Stimulated activated naive CD4-positive, alpha-beta T cell (primary cell): ENCODE measurements at regions not wholly inside any gene's neighbourhood (a gene's known extent, or its start where the extent isn't known, plus 50 kb on each side); places are given as distances from the start of the nearest gene placed in this dataset.
A peak's percentile ranks its signal among the peaks of the same experiment; 100 is the strongest.
"Not testable (repeated sequence)": the region's sequence is repeated elsewhere in the genome, so short reads cannot be mapped to it uniquely, and the experiment has no call there.

Experiments used
- DNase-seq, 6 experiments: peaks; one replicate each; lab custom pipeline; 2025; lab: John Stamatoyannopoulos, UW

DNA sequence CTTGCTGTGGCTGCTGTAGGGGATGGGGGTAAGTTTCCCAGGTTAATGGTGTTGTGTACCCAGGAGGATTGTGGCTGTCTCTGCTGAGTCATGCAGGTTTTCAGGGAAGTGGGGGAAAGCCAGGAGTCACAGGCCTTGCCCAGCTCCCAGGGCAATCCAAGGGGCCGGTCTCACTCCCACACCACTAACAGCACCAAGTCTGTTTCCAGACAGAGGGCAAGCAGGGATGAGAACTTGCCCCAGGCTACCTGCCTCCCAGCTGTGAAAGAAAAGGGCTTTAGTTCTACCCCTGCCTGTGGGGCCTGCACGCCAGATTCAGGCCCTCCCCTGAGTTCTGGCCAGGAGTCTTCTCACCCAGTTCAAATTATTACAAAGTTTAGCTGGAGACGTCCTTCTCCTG lies 579.8 kb upstream of the ST8SIA4 start:
- DNase-seq: no peak

GRCh38 chr5:101473483-101473882 lies 570.4 kb upstream of the ST8SIA4 start:
- no peak for DNase-seq

- DNase-seq: no peak
These were observed 558.4 kb upstream of the ST8SIA4 start for GRCh38 chr5:101461455-101461854.

DNA sequence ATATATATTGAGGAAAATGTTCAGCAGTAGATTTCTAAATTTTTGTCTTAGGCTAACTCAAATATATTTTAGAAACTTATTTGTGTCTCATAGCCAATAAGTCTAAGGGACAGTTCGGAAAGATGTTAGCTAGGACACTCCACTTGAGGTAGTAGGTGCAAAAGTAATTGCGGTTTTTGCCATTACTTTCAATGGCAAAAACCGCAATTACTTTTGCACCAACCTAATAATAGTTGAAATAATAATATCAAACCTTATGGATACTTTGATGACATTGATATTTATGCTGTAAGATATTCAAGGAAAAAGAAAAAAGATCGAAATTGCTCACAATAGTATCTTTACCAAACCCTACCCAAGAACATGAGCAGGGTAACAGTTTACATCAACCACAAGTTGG lies 555.5 kb upstream of the ST8SIA4 start:
- no peak for DNase-seq

GRCh38 chr5:101455851-101456250 lies 552.8 kb upstream of the ST8SIA4 start:
- no peak for DNase-seq

- no peak for DNase-seq
These were observed 552.0 kb upstream of the ST8SIA4 start for GRCh38 chr5:101455048-101455447.

DNA sequence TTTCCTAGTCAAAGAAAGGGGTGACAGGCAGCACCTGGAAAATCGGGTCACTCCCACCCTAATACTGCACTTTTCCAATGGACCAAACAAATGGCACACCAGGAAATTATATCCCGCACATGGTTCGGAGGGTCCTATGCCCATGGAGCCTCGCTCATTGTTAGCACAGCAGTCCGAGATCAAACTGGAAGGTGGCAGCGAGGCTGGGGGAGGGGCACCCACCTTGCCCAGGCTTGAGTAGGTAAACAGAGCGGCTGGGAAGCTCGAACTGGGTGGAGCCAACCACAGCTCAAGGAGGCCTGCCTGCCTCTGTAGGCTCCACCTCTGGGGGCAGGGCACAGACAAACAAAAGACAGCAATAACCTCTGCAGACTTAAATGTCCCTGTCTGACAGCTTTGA lies 539.2 kb upstream of the ST8SIA4 start:
- DNase-seq: not testable (repeated sequence)

DNA sequence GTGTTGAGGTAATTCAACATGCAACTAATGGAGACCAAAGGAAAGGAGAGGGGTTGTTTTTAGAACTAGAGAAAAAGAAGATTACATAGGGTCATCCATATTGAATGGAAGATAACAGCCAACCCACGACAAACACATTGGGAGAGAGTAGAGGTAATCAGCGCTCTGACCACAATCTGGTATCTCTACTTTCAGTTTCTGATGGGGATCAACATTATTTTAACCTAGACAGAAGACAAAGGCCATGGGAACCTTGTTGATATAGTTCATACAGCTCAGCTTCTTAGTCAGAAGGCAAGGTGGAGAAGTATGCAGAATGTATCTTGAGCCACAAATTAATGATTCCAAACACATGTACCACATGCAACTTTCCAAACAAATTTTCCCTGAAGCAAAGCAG lies 537.1 kb upstream of the ST8SIA4 start:
- no peak for DNase-seq

DNA sequence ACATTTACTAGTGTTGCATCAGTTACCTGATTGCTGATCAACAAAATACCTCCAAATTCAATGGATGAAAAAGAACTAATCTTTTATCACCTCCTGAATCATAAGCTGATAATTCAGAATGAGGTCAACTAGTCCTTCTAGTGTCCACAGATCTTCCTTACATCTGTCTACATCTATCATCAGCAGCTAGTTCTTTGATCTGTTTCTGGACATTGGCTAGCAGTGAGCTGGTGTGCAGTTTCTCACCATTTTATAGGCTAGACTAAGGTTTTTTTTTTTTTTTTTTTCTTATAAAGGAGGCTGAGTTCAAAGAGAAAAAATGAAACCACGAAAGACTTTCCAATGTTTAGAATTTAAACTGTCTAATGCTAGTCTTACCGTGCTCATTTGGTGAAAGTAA lies 534.3 kb upstream of the ST8SIA4 start:
- no peak for DNase-seq

- no peak for DNase-seq
These were observed 532.7 kb upstream of the ST8SIA4 start for GRCh38 chr5:101435768-101436167.

DNA sequence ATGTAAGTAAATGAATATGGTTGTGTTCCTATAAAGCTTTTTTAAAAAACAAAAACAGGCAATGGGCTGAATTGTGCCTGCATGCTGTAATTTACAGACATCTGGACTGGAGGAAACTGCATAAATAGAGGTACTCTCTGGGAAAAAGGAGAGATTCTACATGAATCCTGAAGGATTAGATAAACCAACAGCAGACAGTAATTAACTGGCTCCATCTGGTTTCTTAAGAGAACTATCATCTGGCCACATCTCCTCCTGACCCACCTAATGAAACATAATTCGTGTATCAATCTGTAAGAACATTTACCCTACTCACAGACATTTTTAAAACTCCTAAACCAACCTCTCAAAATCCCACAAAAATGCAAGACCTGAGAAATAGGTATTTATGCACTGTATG lies 528.1 kb upstream of the ST8SIA4 start:
- DNase-seq: no peak

DNA sequence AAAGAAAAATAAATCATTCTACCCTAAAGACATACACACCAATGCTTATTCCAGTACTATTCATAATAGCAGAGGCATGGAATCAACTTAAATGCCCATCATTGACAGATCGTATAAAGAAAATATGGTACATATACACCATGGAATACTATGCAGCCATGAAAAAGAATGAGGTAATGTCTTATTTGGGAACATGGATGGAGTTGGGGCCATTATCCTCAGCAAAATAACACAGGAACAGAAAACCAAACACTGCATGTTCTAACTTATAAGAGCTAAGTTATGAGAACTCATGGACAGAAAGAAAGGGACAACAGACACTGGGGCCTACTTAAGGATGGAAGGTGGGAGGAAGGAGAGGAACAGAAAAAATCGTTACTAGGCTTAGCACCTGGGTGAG lies 527.5 kb upstream of the ST8SIA4 start:
- no peak for DNase-seq

DNA sequence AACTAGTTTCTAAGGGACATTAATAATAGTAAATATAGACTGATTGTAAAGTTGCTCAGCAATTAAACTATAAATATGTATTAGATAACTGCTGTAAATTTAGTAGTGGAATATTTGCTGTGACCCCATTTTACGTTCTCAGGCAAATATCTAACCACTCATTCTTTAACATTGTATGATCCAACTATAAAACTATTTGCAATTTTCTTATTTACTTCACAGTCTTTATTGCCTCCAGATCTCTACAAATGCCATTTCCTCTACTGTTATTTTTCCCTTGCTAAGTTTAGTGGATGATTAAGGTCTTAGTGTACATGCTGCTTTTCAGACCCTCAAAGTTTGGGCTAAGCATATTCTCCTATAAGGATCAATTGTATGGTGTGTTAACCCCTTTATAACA lies 526.2 kb upstream of the ST8SIA4 start:
- DNase-seq: no peak

DNA sequence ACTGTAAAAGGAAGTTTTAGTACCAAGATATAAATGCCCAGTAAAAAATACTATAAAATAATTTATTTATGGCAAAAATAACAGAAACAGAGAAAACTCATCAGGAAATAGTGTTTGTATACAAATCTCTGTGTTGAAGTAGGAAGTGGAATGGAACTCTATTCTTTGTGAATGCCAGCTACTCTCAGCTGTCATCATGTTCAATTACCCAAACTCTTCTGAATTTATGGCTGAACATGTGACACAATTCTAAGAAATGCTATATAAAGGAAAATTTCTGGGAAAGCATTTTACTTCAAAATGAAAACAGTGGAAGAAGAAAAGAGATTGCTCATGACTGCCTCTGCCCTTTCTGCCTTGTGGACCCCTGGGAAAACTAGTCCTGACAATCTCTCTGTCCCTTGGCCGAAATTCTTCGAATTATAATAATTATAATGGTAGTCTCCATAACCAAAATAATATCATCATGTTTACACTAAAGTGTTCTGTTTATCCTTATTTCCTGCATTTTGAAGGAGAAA lies 522.3 kb upstream of the ST8SIA4 start:
- no peak for DNase-seq

DNA sequence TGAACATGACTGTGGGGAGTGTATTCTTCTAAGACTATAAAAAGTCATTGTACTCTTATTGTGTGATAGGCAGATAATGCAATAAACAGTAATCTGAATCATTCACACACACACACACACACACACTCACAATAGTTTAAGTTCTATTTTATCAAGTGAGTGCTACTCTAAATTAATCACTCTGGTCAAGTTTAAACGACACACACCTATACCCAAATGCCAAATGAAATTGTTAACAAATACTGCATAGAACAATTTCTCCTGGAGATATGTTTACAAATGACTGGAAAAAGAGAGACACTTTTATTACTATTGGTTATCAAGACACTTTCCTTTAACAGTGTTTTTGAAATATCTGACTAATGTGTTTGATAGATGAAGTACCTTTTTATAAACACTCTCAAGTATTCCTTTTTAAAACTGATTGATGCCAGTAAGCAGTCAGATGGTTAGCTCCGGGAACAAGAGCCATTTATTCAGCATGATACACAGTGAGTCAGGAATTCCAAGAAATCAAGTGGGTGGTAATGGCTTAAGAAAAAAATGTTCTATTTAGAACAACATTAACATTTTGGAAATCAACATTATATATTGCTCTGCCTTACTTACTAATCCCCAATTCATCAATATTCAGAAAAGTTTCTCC lies 521.6 kb upstream of the ST8SIA4 start:
- DNase-seq: no peak

DNA sequence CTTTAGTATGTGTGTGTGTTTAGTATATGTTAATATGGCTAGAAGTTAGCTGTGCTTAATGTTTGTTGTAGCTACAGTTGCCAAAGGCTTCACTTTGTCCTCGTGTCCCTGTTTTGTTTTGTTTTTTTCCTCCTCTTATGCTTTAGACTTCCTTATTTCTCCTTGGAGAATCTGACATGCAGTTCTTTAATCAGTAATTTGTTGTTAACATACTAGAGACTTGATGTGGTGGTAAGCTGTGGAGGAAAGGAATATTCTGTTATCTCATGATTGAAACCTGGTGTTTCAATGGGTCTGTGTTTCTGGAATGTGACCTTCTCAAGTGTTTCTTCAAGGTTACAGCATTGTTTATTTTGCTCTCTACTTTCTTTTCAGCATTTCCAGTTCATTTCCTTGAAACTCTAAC lies 515.6 kb upstream of the ST8SIA4 start:
- no peak for DNase-seq

DNA sequence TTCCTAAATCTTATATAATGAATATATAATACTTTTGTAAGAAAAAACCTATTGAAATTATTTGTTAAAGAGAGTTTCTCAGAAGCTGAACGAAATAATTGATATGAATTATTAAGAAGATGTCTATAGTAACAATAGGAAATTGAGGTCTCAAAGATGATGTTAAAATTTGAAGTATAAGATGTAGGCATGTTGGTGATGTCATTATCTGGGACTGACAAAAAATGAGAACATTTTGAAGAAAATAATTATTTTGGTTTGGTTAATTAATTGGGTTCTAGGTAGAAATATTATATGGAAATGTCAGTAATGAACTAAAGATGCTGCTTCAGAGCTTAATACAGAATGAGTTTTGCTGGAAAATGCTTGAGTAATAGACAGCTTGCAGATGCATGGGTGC lies 501.4 kb upstream of the ST8SIA4 start:
- DNase-seq: no peak

DNA sequence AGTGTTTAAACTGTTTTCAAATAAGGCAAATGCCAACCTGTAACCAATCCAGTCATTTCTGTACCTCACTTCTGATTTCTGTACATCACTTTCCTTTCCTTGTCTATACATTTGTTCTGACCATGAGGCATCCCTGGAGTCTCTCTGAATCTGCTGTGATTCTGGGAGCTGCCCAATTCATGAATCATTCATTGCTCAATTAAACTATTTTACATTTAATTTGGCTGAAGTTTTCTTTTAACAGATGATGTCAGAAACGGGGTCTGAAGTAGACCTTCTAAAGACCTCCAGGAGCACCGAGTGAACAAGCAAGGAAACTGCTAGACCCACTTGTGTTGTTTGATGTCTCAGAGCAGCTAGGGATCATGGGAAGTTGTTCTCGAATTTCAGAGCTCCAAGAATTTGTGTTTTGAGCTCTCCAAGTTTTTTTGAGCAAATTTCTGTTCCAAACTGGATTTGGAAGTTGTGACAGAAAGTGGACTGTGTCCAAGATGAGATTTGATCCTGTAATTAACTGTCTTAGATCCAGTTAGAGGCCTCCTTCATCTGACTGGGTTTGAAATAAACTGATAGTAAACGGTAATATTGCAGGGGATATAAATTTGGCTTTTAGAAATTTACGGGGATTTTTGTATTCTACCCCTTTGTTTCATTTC lies 490.8 kb upstream of the ST8SIA4 start:
- DNase-seq: no peak

DNA sequence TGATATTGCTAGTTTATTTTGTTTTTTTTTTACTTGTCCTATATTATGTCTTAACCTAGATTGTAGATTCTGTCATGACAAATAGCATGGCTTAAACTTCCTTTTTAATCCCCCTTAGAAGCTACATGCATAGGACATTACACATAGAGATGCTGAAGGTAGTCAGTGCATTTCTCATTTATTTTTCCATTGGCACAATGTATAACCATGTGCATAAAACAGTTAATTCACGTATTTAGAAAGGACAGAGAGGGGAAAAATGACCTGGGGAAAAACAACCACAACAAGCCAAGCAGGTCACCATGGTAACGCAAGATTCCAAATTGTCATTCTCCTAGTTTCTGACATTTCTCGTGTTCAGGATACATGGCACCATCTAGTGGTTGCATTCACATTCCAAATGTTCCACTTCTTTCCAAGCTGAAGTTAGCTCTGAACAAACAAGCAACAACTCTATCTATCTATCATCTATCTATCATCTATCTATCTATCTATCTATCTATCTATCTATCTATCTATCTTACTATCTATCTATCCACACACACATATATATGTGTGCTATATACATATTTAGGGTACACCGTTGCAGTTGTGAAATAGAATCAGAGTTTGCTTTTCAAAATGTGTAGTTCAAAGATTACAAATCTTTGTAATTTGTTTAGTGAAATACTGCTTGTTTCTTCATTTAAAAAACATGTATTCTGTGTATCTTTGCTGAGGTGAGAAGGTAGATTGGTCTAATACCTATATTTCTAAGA lies 487.2 kb upstream of the ST8SIA4 start:
- peak in 1 of 6 experiments; percentile 2 for DNase-seq

- no peak for DNase-seq
These were observed 482.2 kb upstream of the ST8SIA4 start for GRCh38 chr5:101385276-101385675.

GRCh38 chr5:101370181-101370580 lies 467.1 kb upstream of the ST8SIA4 start:
- DNase-seq: no peak

GRCh38 chr5:101364469-101364868 lies 461.4 kb upstream of the ST8SIA4 start:
- DNase-seq: no peak

- DNase-seq: no peak
These were observed 459.0 kb upstream of the ST8SIA4 start for GRCh38 chr5:101362067-101362466.
